MM.1S (cell line): ENCODE measurements at regions not wholly inside any gene's neighbourhood (a gene's known extent, or its start where the extent isn't known, plus 50 kb on each side); places are given as distances from the start of the nearest gene placed in this dataset.

Experiments
- EZH2 ChIP-seq: fragments of 300-600 bp; sonication (generic); optimal IDR thresholded peaks from 2 replicates; pipeline ENCODE3; 2017; ENCODE audit warnings: low read depth, mild to moderate bottlenecking, antibody characterized with exemption, low read length, mixed read lengths
- TF ChIP-seq, protein P1 (sequence below): fragments of 300-600 bp; sonication (generic); IDR thresholded peaks from 2 replicates; pipeline ENCODE4 v1.5.1; 2016; ENCODE audit warnings: antibody characterized with exemption, low read length, mixed read lengths

DNA sequence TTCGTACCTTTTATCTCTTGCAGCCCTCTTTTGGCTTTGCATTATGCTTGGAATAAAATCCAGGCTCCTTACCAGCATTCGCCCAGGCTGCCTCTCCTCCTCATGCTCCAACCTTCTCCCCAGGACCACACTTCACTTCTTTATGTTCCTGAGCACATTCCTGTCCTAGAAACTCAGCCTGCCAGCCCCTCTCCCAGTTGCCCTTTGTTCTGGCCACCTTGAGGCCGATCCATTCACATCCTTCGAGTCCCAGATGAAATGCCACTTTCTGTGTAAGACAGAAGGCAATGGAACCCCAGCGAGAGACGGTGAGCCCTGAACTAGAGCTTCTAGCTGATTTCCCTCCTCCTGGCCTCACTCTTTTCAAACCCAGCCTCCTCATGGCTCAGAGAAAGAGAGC, 73.0 kb upstream of the NTM start:
- no peak for TF ChIP-seq EZH2
- TF ChIP-seq, protein P1, sequence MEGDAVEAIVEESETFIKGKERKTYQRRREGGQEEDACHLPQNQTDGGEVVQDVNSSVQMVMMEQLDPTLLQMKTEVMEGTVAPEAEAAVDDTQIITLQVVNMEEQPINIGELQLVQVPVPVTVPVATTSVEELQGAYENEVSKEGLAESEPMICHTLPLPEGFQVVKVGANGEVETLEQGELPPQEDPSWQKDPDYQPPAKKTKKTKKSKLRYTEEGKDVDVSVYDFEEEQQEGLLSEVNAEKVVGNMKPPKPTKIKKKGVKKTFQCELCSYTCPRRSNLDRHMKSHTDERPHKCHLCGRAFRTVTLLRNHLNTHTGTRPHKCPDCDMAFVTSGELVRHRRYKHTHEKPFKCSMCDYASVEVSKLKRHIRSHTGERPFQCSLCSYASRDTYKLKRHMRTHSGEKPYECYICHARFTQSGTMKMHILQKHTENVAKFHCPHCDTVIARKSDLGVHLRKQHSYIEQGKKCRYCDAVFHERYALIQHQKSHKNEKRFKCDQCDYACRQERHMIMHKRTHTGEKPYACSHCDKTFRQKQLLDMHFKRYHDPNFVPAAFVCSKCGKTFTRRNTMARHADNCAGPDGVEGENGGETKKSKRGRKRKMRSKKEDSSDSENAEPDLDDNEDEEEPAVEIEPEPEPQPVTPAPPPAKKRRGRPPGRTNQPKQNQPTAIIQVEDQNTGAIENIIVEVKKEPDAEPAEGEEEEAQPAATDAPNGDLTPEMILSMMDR = no peak
